Renal cortical epithelial cell (primary cell): ENCODE measurements at regions not wholly inside any gene's neighbourhood (a gene's known extent, or its start where the extent isn't known, plus 50 kb on each side); places are given as distances from the start of the nearest gene placed in this dataset.
"Not testable (repeated sequence)": the region's sequence is repeated elsewhere in the genome, so short reads cannot be mapped to it uniquely, and the experiment has no call there.

Experiments used
- DNase-seq: peaks from one replicate; pipeline ENCODE4 v3.0.0-alpha.2; 2011; ENCODE audit warnings: low read depth

DNA sequence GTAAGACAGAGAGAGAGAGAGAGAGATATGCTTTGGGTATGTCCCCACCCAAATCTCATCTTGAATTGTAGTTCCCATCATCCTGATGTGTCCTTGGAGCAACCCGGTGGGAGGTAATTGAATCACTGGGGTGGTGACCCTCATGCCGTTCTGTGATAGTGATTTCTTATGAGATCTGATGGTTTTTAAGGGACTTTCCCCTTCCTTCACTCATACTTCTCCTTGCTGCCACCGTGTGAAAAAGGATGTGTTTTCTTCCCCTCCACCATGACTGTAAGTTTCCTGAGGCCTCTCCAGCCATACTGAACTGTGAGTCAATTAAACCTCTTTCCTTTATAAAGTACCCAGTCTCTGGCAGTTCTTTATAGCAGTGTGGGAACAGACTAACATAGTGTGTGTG lies 60.3 kb downstream of the EOMES start:
- no peak for DNase-seq

GRCh38 chr3:27659279-27660021 lies 62.7 kb downstream of the EOMES start:
- DNase-seq: peak; percentile 45

GRCh38 chr3:27658741-27659140 lies 63.4 kb downstream of the EOMES start:
- peak; percentile 26 for DNase-seq

DNA sequence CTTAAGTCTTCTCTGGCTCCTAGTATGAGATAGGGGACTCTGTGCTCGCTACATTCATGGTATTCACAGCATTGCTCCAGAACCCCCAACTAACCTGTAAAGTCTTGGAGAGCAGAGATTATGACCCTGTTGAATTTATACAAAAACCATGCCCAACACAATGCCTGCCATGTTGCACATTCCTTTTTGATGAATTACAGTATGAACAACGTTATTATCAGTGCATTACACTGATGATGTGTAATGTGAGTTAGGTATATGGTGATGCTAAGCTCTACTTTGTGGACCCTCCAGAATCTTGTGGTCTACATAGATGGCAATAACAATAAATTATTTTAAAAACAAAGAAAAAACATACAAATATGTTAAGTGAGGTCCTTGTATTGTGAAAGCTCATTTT lies 64.3 kb downstream of the EOMES start:
- DNase-seq: no peak

- DNase-seq: peak; percentile 74
Measured at GRCh38 chr3:27657404-27657803, 64.7 kb downstream of the EOMES start.

DNA sequence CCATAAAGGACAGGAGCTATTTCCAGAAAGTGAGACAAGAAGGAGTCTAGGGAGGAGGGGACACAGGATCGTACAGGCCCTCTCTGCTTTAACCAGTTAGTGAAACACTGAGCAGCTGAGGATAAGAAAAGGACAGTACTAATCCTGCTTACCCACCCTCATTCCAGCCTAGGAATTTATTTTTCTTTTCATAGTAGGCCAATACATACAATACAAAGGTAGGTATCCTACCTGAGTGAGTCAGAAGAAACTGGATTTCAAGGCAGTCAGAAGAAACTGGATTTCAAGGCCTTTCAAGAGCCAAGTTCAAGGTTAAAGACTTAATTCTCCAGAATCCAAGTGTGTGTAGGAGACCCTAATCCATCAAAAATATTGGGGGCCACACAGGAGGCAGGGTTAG lies 65.3 kb downstream of the EOMES start:
- no peak for DNase-seq

GRCh38 chr3:27655547-27655946 lies 66.6 kb downstream of the EOMES start:
- no peak for DNase-seq

- DNase-seq: no peak
Measured at GRCh38 chr3:27653803-27654558, 68.1 kb downstream of the EOMES start.

- no peak for DNase-seq
Measured at GRCh38 chr3:27649277-27649676, 72.8 kb downstream of the EOMES start.

DNA sequence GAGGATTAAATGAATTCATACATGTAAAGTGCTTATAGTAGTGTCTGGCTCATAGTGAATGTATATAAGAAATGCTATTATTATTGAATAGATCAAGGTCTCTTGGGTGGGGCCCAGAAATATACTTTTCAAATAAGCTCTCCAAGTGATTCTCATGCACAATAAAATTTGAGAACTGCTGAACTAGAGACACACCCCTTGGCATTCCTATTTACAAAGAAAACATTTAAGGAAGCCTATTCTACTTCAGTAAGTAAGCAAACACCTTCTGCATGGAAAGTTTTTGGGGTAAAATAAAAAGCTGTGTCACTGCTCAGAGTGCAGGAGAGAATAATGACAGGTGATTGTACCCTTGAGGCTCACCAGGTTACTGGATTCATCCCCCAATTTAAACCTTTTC lies 75.2 kb downstream of the EOMES start:
- no peak for DNase-seq

DNA sequence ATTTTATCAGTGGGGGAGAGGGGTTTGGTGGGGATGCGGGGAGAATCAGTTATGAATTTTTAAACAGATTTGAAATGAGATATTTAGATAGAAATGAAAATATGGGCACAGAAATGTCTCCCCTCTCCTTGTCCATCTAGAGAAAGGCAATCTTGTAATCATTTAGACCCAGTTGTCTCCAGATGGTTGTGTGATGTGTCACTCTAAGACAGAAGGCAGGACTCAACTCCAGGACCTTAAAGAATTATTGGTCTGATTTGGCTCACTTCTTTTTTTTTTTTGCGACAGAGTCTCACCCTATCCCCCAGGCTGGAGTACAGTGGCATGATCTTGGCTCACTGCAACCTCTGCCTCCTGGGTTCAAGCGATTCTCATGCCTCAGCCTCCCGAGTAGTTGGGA lies 77.2 kb downstream of the EOMES start:
- DNase-seq: peak; percentile 30

GRCh38 chr3:27643355-27643754 lies 78.8 kb downstream of the EOMES start:
- peak; percentile 61 for DNase-seq

GRCh38 chr3:27642796-27643195 lies 79.3 kb downstream of the EOMES start:
- no peak for DNase-seq

- DNase-seq: peak; percentile 93
Measured at GRCh38 chr3:27641888-27642601, 80.1 kb downstream of the EOMES start.

DNA sequence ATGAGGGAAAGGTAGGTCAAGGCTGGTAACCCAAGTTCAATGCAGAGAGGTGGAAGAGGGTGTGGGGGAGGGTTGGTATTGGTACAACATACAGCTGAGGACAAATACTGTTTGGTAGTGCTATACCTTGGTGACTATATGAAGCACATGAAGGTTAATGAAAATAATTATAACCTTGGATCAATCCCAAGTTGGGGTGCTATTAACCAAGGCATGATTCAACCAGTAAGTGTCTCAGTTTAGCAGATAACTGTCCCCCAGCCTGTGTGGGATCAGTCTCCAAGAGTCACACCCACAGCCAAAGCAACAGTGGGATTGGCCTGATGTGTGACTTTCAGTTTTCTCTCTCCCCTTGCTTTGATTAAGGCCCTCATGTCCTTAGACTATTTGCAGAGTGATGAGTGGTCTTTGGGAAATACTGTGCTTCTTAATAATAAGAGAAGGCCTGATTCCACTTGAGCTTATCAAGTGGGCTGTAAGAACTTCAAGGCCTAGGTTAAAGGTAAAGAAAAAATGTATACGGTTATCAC lies 80.8 kb downstream of the EOMES start:
- no peak for DNase-seq

DNA sequence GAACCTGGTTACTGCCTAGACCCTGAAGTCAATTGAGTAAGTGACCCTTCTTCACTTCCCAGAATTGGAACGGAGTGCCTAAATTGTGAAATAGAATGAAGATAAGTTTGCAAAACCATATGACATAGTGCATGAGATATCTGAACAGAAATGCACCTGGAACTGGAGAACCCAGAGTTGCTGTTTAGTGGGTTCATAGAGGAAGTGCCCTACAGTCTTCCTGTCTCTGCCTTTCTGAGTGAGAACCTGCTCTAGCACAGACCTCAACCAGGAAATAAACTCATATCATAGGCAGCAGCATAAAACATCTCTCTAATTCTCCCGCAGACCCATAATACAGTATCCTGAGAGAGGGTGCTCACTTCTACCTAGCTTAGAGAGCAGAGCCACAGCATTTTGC lies 82.9 kb downstream of the EOMES start:
- no peak for DNase-seq

- DNase-seq: no peak
Measured at GRCh38 chr3:27638594-27638993, 83.5 kb downstream of the EOMES start.

DNA sequence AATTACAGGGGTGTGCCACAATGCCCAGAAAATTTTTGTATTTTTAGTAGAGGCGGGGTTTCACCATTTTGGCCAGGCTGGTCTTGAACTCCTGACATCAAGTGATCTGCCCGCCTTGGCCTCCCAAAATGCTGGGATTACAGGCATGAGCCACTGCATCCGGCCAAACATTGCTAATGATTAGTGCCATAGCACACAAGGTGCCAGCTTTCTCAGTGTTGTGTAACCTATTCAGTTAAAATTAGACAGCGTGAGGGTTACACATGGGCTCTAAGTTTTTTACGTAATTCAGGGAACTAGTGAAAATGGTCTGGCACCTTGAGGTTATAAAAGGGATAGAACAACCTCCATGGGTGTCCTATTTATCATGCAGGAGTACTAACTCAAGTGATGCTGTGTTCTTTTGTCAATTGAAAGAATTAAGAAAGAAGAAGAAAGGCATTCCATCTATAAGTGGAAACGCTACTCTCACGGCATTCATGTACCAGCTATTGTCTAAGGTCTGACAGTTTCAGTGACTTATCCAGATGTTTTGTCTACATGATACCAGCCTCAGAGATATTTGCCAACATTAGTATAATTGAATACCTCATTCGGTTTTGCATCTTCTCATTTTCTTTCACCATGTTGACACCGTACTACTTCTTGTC lies 84.7 kb downstream of the EOMES start:
- peak; percentile 87 for DNase-seq

DNA sequence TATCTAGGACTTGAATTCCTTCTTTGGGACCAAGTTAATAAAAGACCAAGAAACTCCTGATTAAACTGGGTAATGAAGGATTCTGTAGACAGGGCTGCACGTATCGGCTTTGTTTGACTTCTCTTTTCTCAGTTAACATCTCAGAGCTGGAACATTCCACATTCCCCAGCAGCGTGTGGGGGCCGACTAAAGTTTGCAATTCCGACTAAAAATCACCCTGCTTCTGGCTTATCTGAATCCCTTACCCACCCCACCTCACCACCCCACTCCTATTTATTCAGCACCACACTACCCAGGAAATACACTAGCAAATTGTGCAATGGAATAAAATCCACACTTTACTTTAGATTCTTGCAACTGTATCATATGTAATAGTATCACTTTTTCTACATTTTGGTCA lies 87.1 kb downstream of the EOMES start:
- not testable (repeated sequence) for DNase-seq

DNA sequence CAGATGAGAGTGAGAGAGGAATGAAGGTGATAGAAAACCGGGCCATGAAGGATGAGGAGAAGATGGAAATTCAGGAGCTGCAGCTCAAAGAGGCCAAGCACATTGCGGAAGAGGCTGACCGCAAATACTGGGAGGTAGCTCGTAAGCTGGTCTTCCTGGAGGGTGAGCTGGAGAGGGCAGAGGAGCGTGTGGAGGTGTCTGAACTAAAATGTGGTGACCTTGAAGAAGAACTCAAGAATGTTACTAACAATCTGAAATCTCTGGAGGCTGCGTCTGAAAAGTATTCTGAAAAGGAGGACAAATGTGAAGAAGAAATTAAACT lies 88.9 kb downstream of the EOMES start:
- DNase-seq: no peak

- DNase-seq: no peak
Measured at GRCh38 chr3:27632431-27633223, 89.5 kb downstream of the EOMES start.
